H1 (cell line): ENCODE measurements at regions not wholly inside any gene's neighbourhood (a gene's known extent, or its start where the extent isn't known, plus 50 kb on each side); places are given as distances from the start of the nearest gene placed in this dataset.

Experiments
- CTCF ChIA-PET: fragments of 300-600 bp; sonication (Branson Sonifier 250); formaldehyde crosslinking; loops from one replicate; lab custom pipeline; 2021; ENCODE audit not compliant: partially characterized antibody; lab: Charles Lee
- POLR2A ChIA-PET: fragments of 300-600 bp; sonication (Branson Sonifier 250); formaldehyde crosslinking; loops from one replicate; lab custom pipeline; 2021; ENCODE audit warnings: inconsistent platforms; ENCODE audit not compliant: partially characterized antibody; lab: Charles Lee
- DNase-seq, 2 experiments: peaks; one replicate each; pipeline versions ENCODE4 v3.0.0 to v3.0.0-alpha.2; 2010 to 2022; ENCODE audit warnings: low spot score in 2 of 2, low read depth in 1 of 2, mixed read lengths in 1 of 2
- FAIRE-seq: peaks from 2 replicates; lab custom pipeline; 2011; peaks lifted over from hg19 to GRCh38; lab: Jason Lieb, UNC
- H2AFZ ChIP-seq: 2 replicates; pipeline ENCODE4 v1.8.1; 2012; ENCODE audit warnings: low read length, inconsistent platforms
- H2AK5ac ChIP-seq: 2 replicates; pipeline ENCODE4 v1.6.1; 2013; ENCODE audit warnings: low read depth, low read length
- H2BK120ac ChIP-seq: replicated peaks from 2 replicates; pipeline ENCODE3; 2013; ENCODE audit warnings: low read depth, low read length, inconsistent platforms
- H2BK12ac ChIP-seq: 2 replicates; pipeline ENCODE4 v1.6.1; 2013; ENCODE audit warnings: low read depth, low read length
- H2BK15ac ChIP-seq: 2 replicates; pipeline ENCODE4 v1.6.1; 2013; ENCODE audit warnings: low read length
- H2BK20ac ChIP-seq: 2 replicates; pipeline ENCODE4 v1.6.1; 2013; ENCODE audit warnings: low read length
- H2BK5ac ChIP-seq: 2 replicates; pipeline ENCODE4 v1.6.1; 2013; ENCODE audit warnings: low read depth, low read length
- H3K14ac ChIP-seq: 2 replicates; pipeline ENCODE4 v1.6.1; 2013; ENCODE audit warnings: inconsistent platforms; ENCODE audit not compliant: insufficient read length
- H3K18ac ChIP-seq: 2 replicates; pipeline ENCODE4 v1.6.1; 2013; ENCODE audit warnings: low read length; ENCODE audit errors: extremely low read depth
- H3K23ac ChIP-seq: 2 replicates; pipeline ENCODE4 v1.6.1; 2013; ENCODE audit warnings: inconsistent platforms; ENCODE audit not compliant: insufficient read length
- H3K23me2 ChIP-seq: 2 replicates; pipeline ENCODE4 v1.6.1; 2013; ENCODE audit warnings: low read depth, low read length
- H3K27ac ChIP-seq: 2 replicates; pipeline ENCODE4 v1.6.1; 2011; ENCODE audit warnings: low read depth, low read length, inconsistent platforms
- H3K27me3 ChIP-seq, 4 experiments: replicated peaks in 1 of 4; 1 replicate in 1 of 4; 2 replicates in 3 of 4; pipeline versions ENCODE4 v1.6.1 to v1.8.1; 2011 to 2013; ENCODE audit warnings: low read length in 3 of 4, mild to moderate bottlenecking in 3 of 4, inconsistent platforms in 2 of 4, mixed read lengths in 2 of 4, moderate library complexity in 1 of 4; ENCODE audit not compliant: control insufficient read depth in 3 of 4, insufficient read depth in 3 of 4; ENCODE audit errors: extremely low read depth in 1 of 4
- H3K36me3 ChIP-seq, 4 experiments: 2 replicates each; pipeline versions ENCODE4 v1.6.1 to v1.8.1; 2011 to 2013; ENCODE audit warnings: mild to moderate bottlenecking in 4 of 4, low read length in 3 of 4, moderate library complexity in 2 of 4, control low read depth in 1 of 4, inconsistent platforms in 1 of 4; ENCODE audit not compliant: insufficient read depth in 4 of 4, control insufficient read depth in 2 of 4
- H3K4ac ChIP-seq: replicated peaks from 2 replicates; pipeline ENCODE3; 2013; ENCODE audit warnings: low read length, low read depth, mixed read lengths, inconsistent platforms; ENCODE audit not compliant: insufficient read length
- H3K4me1 ChIP-seq, 4 experiments: replicated peaks in 1 of 4; 1 replicate in 1 of 4; 2 replicates in 3 of 4; pipeline versions ENCODE4 v1.6.1 to v1.8.1; 2011 to 2013; ENCODE audit warnings: low read length in 3 of 4, inconsistent platforms in 2 of 4, mixed read lengths in 1 of 4; ENCODE audit not compliant: insufficient read depth in 4 of 4, control insufficient read depth in 3 of 4
- H3K4me2 ChIP-seq, 2 experiments: 2 replicates each; pipeline versions ENCODE4 v1.6.1 to v1.8.1; 2011 to 2013; ENCODE audit warnings: low read depth in 2 of 2, low read length in 2 of 2, control low read depth in 1 of 2, inconsistent platforms in 1 of 2, mild to moderate bottlenecking in 1 of 2; ENCODE audit not compliant: insufficient read depth in 1 of 2
- H3K4me3 ChIP-seq, 4 experiments: fragments of 200-600, 300-600 bp in 1 of 4; sonication (generic), shearing (Covaris generic), sonication (Bioruptor Twin) in 1 of 4; 2 replicates each; pipeline versions ENCODE4 v1.5.1 to v1.8.1; 2011 to 2016; ENCODE audit warnings: low read length in 4 of 4, low read depth in 3 of 4, control low read depth in 2 of 4, inconsistent platforms in 2 of 4, mild to moderate bottlenecking in 2 of 4, mixed read lengths in 1 of 4, moderate library complexity in 1 of 4; ENCODE audit not compliant: insufficient read depth in 2 of 4; ENCODE audit errors: extremely low read depth in 1 of 4
- H3K56ac ChIP-seq: replicated peaks from 2 replicates; pipeline ENCODE3; 2013; ENCODE audit warnings: low read depth, mild to moderate bottlenecking, mixed read lengths, low read length, inconsistent platforms; ENCODE audit not compliant: insufficient read length
- H3K79me1 ChIP-seq: 2 replicates; pipeline ENCODE4 v1.6.1; 2013; ENCODE audit warnings: low read depth, low read length, control low read depth
- H3K79me2 ChIP-seq, 2 experiments: 2 replicates each; pipeline versions ENCODE4 v1.6.1 to v1.8.1; 2012 to 2013; ENCODE audit warnings: low read length in 2 of 2, mild to moderate bottlenecking in 2 of 2, inconsistent platforms in 1 of 2; ENCODE audit not compliant: insufficient read depth in 2 of 2, control insufficient read depth in 1 of 2
- H3K9ac ChIP-seq, 4 experiments: replicated peaks in 1 of 4; 1 replicate in 1 of 4; 2 replicates in 3 of 4; pipeline versions ENCODE4 v1.6.1 to v1.8.1; 2011 to 2013; ENCODE audit warnings: low read depth in 3 of 4, low read length in 3 of 4, control low read depth in 2 of 4, mild to moderate bottlenecking in 2 of 4, moderate library complexity in 2 of 4, inconsistent platforms in 1 of 4; ENCODE audit errors: extremely low read depth in 1 of 4
- H3K9me3 ChIP-seq, 2 experiments: 2 replicates each; pipeline versions ENCODE4 v1.6.1 to v1.8.1; 2012 to 2013; ENCODE audit warnings: mild to moderate bottlenecking in 2 of 2, moderate library complexity in 2 of 2, control low read depth in 1 of 2, inconsistent platforms in 1 of 2, low read depth in 1 of 2, low read length in 1 of 2, mixed read lengths in 1 of 2; ENCODE audit not compliant: insufficient read depth in 2 of 2
- H4K20me1 ChIP-seq, 2 experiments: replicated peaks in 1 of 2; 2 replicates each; pipeline versions ENCODE3 to v1.8.1; 2011 to 2013; ENCODE audit warnings: inconsistent platforms in 2 of 2, low read length in 2 of 2, mild to moderate bottlenecking in 1 of 2; ENCODE audit not compliant: insufficient read depth in 2 of 2, control insufficient read depth in 1 of 2
- H4K5ac ChIP-seq: 2 replicates; pipeline ENCODE4 v1.6.1; 2013; ENCODE audit warnings: low read length, low read depth, mixed read lengths, inconsistent platforms; ENCODE audit not compliant: insufficient read length
- H4K8ac ChIP-seq: 2 replicates; pipeline ENCODE4 v1.8.0; 2013; ENCODE audit warnings: mild to moderate bottlenecking, moderate library complexity, low read length, inconsistent platforms; ENCODE audit not compliant: insufficient read depth; ENCODE audit errors: extremely low read depth
- H4K91ac ChIP-seq: replicated peaks from 2 replicates; pipeline ENCODE3; 2013; ENCODE audit warnings: low read length, mixed read lengths, inconsistent platforms; ENCODE audit not compliant: insufficient read length
- RBBP5 ChIP-seq: IDR thresholded peaks from 2 replicates; pipeline ENCODE4 v1.7.1; 2012; ENCODE audit warnings: low read depth, mild to moderate bottlenecking, inconsistent platforms, low read length, moderate library complexity, borderline replicate concordance
- WGBS, 2 experiments: shearing (Covaris generic) in 1 of 2; methylation state at CpG; one replicate each; pipeline versions ENCODE4 v1.1.6 to v1.1.7; 2013 to 2015; ENCODE audit warnings: low lambda C conversion rate in 2 of 2, mixed read lengths in 2 of 2, inconsistent platforms in 1 of 2, low coverage in 1 of 2, missing lambda C conversion rate in 1 of 2; ENCODE audit not compliant: insufficient replicate concordance in 2 of 2, insufficient coverage in 1 of 2, insufficient read length in 1 of 2; ENCODE audit errors: extremely low coverage in 1 of 2, missing lambda C conversion rate in 1 of 2; 5-methylcytosine and 5-hydroxymethylcytosine counted together

DNA sequence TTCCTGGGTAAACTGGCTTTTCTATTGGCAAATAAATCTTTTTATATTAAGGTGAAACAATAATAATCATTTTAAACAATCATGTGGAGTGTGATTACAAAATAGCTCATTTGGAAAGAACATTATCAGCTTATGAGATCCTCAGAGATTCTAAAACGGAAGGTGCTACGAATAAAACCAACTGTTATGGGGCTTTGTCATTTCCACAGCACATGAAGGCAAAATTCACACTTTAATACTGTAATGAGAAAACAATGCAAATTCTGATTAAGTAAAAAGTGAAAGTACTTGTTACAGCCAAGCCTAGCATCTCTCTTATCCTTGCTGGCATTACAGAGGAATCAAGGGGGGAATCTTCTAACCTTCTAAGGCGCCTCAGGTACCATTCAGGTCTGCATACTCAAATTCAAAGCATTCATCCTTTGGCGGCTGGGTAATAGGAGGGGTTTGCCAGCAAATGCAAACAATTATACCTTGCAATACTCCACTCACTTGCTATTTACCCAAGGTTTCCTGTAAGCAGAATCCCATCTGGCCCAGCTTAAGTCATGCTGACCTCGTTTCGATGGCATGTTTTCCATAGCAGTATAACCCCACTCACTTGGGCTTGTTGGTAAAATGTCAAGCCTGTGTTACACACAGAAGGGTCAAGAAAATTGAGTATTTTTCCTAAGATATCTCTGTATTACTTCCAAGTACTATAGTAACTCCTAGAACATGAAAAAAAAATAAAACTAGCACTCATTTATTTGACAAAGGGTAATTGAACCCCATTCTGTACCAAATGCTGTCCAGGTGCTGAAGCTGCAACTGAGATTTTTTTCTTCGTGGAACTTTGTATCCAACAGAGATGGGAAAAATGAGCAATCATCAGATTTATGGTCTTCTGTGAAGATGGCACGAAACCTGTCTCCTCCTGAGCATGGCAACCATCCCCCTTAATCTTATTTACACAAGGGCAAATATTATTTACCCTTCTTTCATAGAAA, 183.7 kb upstream of the LMCD1 start:
- Histone ChIP-seq H3K9me3 (no peaks in the 10 kb centered on the region), H2AK5ac (no peak overlapping the region), H2BK12ac (no peak overlapping the region), H4K91ac (no peak overlapping the region), H3K4me3 (no peak overlapping the region), H4K20me1 (no peaks in the 10 kb centered on the region), H3K9ac (no peak overlapping the region), H3K79me2 (no peaks in the 10 kb centered on the region), H2AFZ (no peak overlapping the region), H3K27me3 (no peaks in the 10 kb centered on the region), H2BK15ac (no peak overlapping the region), H3K18ac (no peak overlapping the region), H3K4me2 (no peak overlapping the region), H3K23me2 (no peaks in the 10 kb centered on the region), H4K8ac (no peak overlapping the region), H3K23ac (no peak overlapping the region), H3K27ac (no peak overlapping the region), H3K56ac (no peak overlapping the region), H4K5ac (no peak overlapping the region), H2BK120ac (no peak overlapping the region), H3K79me1 (no peaks in the 10 kb centered on the region), H2BK20ac (no peak overlapping the region), H3K36me3 (no peaks in the 10 kb centered on the region), H3K14ac (no peak overlapping the region), H3K4ac (no peak overlapping the region), H3K4me1 (peaks cover 6 to 14% (median 10%) of the 10 kb centered on the region in 4 experiments; a peak in 6 of 7 replicates), H2BK5ac (no peak overlapping the region)
- POLR2A ChIA-PET = no interaction called here
- DNase-seq (no peak), FAIRE-seq (no peak)
- 87% methylated on average over 8 of the region's 8 CpGs; no CpG with 5 or more reads in 1 of the 2 experiments for WGBS, 2 experiments
- CTCF ChIA-PET = interaction anchor here (0.6 to 2.1 kb wide), 7 partner anchors 16 to 1342 kb away, joined by 3 to 13 read pairs (median 4); no protein-coding TSS in a partner anchor
- TF ChIP-seq RBBP5 = no peak
